ENCODE measurements at regions not wholly inside any gene's neighbourhood (a gene's known extent, or its start where the extent isn't known, plus 50 kb on each side); places are given as distances from the start of the nearest gene placed in this dataset.
"Not testable (repeated sequence)": the region's sequence is repeated elsewhere in the genome, so short reads cannot be mapped to it uniquely, and the experiment has no call there.

DNA sequence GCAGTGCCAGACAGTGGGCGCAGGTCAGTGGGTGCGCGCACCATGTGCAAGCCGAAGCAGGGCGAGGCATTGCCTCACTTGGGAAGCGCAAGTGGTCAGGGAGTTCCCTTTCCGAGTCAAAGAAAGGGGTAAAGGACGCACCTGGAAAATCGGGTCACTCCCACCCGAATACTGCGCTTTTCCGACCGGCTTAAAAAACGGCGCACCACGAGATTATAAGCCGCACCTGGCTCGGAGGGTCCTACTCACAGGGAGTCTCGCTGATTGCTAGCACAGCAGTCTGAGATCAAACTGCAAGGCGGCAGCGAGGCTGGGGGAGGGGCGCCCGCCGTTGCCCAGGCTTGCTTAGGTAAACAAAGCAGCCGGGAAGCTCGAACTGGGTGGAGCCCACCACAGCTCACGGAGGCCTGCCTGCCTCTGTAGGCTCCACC is 77.9 kb downstream of the NR4A2 start:
- not testable (repeated sequence) for H3K4me3 ChIP-seq (replicated peaks; ENCODE audit: low read depth, low read length); DNase-seq (ENCODE audit: extremely low read depth, insufficient read length); H3K36me3 ChIP-seq (ENCODE audit: control insufficient read depth, insufficient read depth, low read length); H3K27me3 ChIP-seq (replicated peaks; ENCODE audit: control insufficient read depth, insufficient read depth, low read length)

DNA sequence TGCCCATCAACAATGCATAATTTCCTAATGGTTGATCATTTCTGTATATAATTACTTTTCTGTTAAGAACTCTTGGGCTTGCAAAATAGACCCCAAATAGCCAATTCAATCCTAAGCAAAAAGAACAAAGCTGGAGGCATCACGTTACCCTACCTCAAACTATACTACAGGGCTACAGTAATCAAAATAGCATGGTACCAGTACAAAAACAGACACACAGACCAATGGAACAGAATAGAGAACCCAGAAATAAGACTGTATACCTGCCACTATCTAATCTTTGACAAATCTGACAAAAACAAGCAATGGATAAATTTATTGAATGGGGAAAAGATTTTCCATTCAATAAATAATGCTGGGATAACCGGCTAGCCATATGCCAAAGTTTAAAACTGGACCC is 78.8 kb downstream of the NR4A2 start:
- no peaks in the 10 kb centered on the region for H3K36me3 ChIP-seq (ENCODE audit: control insufficient read depth, insufficient read depth, low read length)
- DNase-seq (ENCODE audit: extremely low read depth, insufficient read length), result no peak
- H3K27me3 ChIP-seq (replicated peaks; ENCODE audit: control insufficient read depth, insufficient read depth, low read length), result no peaks in the 10 kb centered on the region
- H3K4me3 ChIP-seq (replicated peaks; ENCODE audit: low read depth, low read length), result no peak overlapping the region
- TF ChIP-seq CTCF (IDR thresholded peaks at IDR 0.05; ENCODE audit: insufficient read depth, low read length, poor library complexity, severe bottlenecking), result no peak

GRCh38 chr2:156242874-156243273 is 89.6 kb downstream of the NR4A2 start:
- H3K27me3 ChIP-seq (replicated peaks; ENCODE audit: control insufficient read depth, insufficient read depth, low read length), result no peaks in the 10 kb centered on the region
- no peak overlapping the region for H3K4me3 ChIP-seq (replicated peaks; ENCODE audit: low read depth, low read length)
- no peaks in the 10 kb centered on the region for H3K36me3 ChIP-seq (ENCODE audit: control insufficient read depth, insufficient read depth, low read length)
- TF ChIP-seq CTCF (IDR thresholded peaks at IDR 0.05; ENCODE audit: insufficient read depth, low read length, poor library complexity, severe bottlenecking), result no peak
- DNase-seq (ENCODE audit: extremely low read depth, insufficient read length), result no peak

DNA sequence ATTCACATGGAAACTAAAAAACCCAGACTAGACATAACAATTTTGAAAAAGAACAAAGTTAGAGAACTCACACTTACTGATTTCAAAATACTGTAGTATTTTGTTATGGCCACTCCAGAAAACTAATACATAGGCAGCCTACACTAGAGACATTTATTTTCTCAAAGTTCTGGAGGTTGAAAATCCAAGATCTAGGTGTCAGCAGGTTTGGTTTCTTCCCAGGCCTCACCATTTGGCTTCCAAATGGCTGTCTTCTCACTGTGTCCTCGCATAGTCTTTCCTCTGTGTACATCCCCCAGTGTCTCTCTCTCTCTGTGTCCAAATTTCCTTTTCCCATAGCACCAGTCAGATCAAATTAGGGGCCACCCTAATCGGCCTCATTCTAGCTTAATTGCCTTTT is 95.0 kb downstream of the NR4A2 start:
- no peak for DNase-seq (ENCODE audit: extremely low read depth, insufficient read length)
- H3K27me3 ChIP-seq (replicated peaks; ENCODE audit: control insufficient read depth, insufficient read depth, low read length), result no peaks in the 10 kb centered on the region
- H3K36me3 ChIP-seq (ENCODE audit: control insufficient read depth, insufficient read depth, low read length), result no peaks in the 10 kb centered on the region
- no peak for TF ChIP-seq CTCF (IDR thresholded peaks at IDR 0.05; ENCODE audit: insufficient read depth, low read length, poor library complexity, severe bottlenecking)
- H3K4me3 ChIP-seq (replicated peaks; ENCODE audit: low read depth, low read length), result no peak overlapping the region

DNA sequence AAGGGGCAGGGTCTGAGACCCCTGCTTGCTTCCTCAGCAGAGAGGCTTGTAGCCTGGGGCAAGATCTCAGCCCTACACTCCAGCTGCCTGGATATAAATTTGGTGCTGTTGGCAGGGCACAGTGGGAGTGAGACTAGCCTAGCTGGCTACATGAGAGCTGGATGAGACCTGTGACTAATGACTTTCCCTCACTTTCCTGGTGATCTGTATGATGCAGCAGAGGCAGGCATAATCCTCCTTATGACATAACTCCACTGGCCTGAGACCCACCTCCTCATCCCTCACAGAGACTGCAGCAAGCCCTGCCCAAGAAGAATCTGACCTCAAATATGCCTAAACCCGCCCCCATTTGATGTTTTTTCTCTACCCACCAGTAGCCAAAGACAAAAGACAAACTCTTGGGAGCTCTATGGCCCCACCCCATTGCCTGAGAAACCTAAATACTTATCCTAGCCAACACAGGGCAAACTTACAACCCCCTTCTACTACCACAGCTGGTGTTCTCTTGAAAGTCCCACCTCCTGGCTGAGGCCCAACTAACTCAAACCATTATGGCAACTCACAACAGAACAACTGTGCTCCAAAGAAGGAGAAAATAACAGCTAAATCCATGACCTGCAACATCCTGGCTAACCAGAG is 102.7 kb downstream of the NR4A2 start:
- TF ChIP-seq CTCF (IDR thresholded peaks at IDR 0.05; ENCODE audit: insufficient read depth, low read length, poor library complexity, severe bottlenecking), result no peak
- no peak for DNase-seq (ENCODE audit: extremely low read depth, insufficient read length)
- Histone ChIP-seq H3K4me3 (replicated peaks; ENCODE audit: low read depth, low read length) (no peak overlapping the region), H3K27me3 (replicated peaks; ENCODE audit: control insufficient read depth, insufficient read depth, low read length) (no peaks in the 10 kb centered on the region), H3K36me3 (ENCODE audit: control insufficient read depth, insufficient read depth, low read length) (no peaks in the 10 kb centered on the region)

GRCh38 chr2:156223328-156223727 is 109.2 kb downstream of the NR4A2 start:
- H3K27me3 ChIP-seq (replicated peaks; ENCODE audit: control insufficient read depth, insufficient read depth, low read length); H3K36me3 ChIP-seq (ENCODE audit: control insufficient read depth, insufficient read depth, low read length); H3K4me3 ChIP-seq (replicated peaks; ENCODE audit: low read depth, low read length); DNase-seq (ENCODE audit: extremely low read depth, insufficient read length): not testable (repeated sequence)

DNA sequence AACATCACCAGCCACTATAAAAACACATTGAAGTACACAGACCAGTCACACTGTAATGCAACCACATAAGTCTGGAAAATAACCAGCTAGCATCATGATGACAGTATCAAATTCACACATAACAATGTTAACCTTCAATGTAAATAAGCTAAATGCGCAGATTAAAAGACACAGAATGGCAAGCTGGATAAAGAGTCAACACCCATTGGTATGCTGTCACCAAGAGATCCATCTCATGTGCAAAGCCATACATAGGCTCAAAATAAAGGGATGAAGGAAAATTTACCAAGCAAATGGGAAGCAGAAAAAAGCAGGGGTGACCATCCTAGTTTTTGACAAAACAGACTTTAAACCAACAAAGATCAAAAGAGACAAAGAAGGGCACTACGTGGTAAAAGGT is 110.8 kb downstream of the NR4A2 start:
- no peak for DNase-seq (ENCODE audit: extremely low read depth, insufficient read length)
- H3K27me3 ChIP-seq (replicated peaks; ENCODE audit: control insufficient read depth, insufficient read depth, low read length), result no peaks in the 10 kb centered on the region
- TF ChIP-seq CTCF (IDR thresholded peaks at IDR 0.05; ENCODE audit: insufficient read depth, low read length, poor library complexity, severe bottlenecking), result no peak
- no peak overlapping the region for H3K4me3 ChIP-seq (replicated peaks; ENCODE audit: low read depth, low read length)
- no peaks in the 10 kb centered on the region for H3K36me3 ChIP-seq (ENCODE audit: control insufficient read depth, insufficient read depth, low read length)
